Loucy (cell line): ENCODE measurements at regions not wholly inside any gene's neighbourhood (a gene's known extent, or its start where the extent isn't known, plus 50 kb on each side); places are given as distances from the start of the nearest gene placed in this dataset.

Source experiments
- CTCF ChIP-seq: fragments of 200-600 bp; sonication (generic); conservative IDR thresholded peaks from 2 replicates; pipeline ENCODE4 v1.5.1; 2014; ENCODE audit warnings: mild to moderate bottlenecking, antibody characterized with exemption, low read length
- EZH2phosphoT487 ChIP-seq: fragments of 200-600 bp; IDR thresholded peaks from 2 replicates; pipeline ENCODE4 v1.6.1; 2018; ENCODE audit warnings: antibody characterized with exemption, mild to moderate bottlenecking, moderate library complexity, borderline replicate concordance

- no peak for TF ChIP-seq CTCF
- TF ChIP-seq EZH2phosphoT487, result no peak
These were observed 218.1 kb upstream of the FOXF1 start for GRCh38 chr16:86292171-86292775.
